Testis (tissue), 2 donors: ENCODE measurements at regions not wholly inside any gene's neighbourhood (a gene's known extent, or its start where the extent isn't known, plus 50 kb on each side); places are given as distances from the start of the nearest gene placed in this dataset.

Source experiments
- DNase-seq: peaks from one replicate; pipeline ENCODE4 v3.0.0-alpha.2; 2019
- H3K27ac ChIP-seq, 2 donors: fragments of 200-600 bp; sonication (generic); one replicate each; pipeline ENCODE4 v1.5.1; 2019
- H3K27me3 ChIP-seq: fragments of 200-600 bp; sonication (generic); one replicate; pipeline ENCODE4 v1.5.1; 2019
- H3K36me3 ChIP-seq: fragments of 200-600 bp; sonication (generic); one replicate; pipeline ENCODE4 v1.5.1; 2017; ENCODE audit warnings: low read depth; ENCODE audit errors: missing control alignments
- H3K4me1 ChIP-seq: fragments of 200-600 bp; sonication (generic); one replicate; pipeline ENCODE4 v1.5.1; 2019
- H3K4me3 ChIP-seq, 2 donors: fragments of 200-600 bp; sonication (generic); one replicate each; pipeline ENCODE4 v1.5.1; 2017 to 2019
- H3K9me3 ChIP-seq: fragments of 200-600 bp; sonication (generic); one replicate; pipeline ENCODE4 v1.5.1; 2017
- CTCF ChIP-seq, 3 experiments: fragments of 450-650 bp in 2 of 3; fragments of 200-600 bp in 1 of 3; sonication (generic) in 1 of 3; IDR thresholded peaks; one replicate each; pipeline ENCODE4 v1.5.1; 2016 to 2019; ENCODE audit warnings: antibody characterized with exemption in 3 of 3, mild to moderate bottlenecking in 2 of 3, moderate library complexity in 1 of 3
- POLR2A ChIP-seq: fragments of 450-650 bp; IDR thresholded peaks from one replicate; pipeline ENCODE4 v1.6.1; 2017; ENCODE audit warnings: antibody characterized with exemption, mild to moderate bottlenecking, moderate library complexity
- WGBS, 2 donors: methylation state at CpG; one replicate each; pipeline ENCODE4 v1.1.5; 2018; 5-methylcytosine and 5-hydroxymethylcytosine counted together
- intact Hi-C: fragments of 100-400 bp; cut with DNase I; formaldehyde crosslinking; loops from one replicate; pipeline ENCODE4 v1.15.1; 2023; ENCODE audit warnings: low total_unique reads

- Histone ChIP-seq H3K4me1 (no peaks in the 10 kb centered on the region), H3K4me3 (peak overlapping the region; percentile 29 to 44), H3K36me3 (no peaks in the 10 kb centered on the region), H3K27ac (no peak overlapping the region), H3K27me3 (no peaks in the 10 kb centered on the region), H3K9me3 (no peaks in the 10 kb centered on the region)
- DNase-seq: peak; percentile 35
- TF ChIP-seq CTCF (IDR thresholded peaks at IDR 0.05): no peak
- no peak for TF ChIP-seq POLR2A
- 1 to 2% methylated on average over 16 to 33 of the region's 39 CpGs for WGBS, 2 donors
- intact Hi-C loops: no loop called here
Measured at GRCh38 chr1:217089361-217090014, 366.3 kb upstream of the ESRRG start.

- Histone ChIP-seq H3K27me3 (no peaks in the 10 kb centered on the region), H3K36me3 (no peaks in the 10 kb centered on the region), H3K27ac (no peak overlapping the region), H3K9me3 (no peaks in the 10 kb centered on the region), H3K4me1 (no peaks in the 10 kb centered on the region), H3K4me3 (no peak overlapping the region)
- no peak for DNase-seq
- intact Hi-C loops: no loop called here
- WGBS, 2 donors: 26 to 27% methylated on average over 13 of the region's 13 CpGs
- TF ChIP-seq POLR2A: no peak
- no peak for TF ChIP-seq CTCF (IDR thresholded peaks at IDR 0.05)
Measured at GRCh38 chr1:217088521-217089284, 365.5 kb upstream of the ESRRG start.

- H3K27me3 ChIP-seq: no peaks in the 10 kb centered on the region
- no peak overlapping the region for H3K4me3 ChIP-seq
- no peaks in the 10 kb centered on the region for H3K9me3 ChIP-seq
- H3K4me1 ChIP-seq: no peaks in the 10 kb centered on the region
- no peaks in the 10 kb centered on the region for H3K36me3 ChIP-seq
- intact Hi-C loops: no loop called here
- no peak for TF ChIP-seq CTCF (IDR thresholded peaks at IDR 0.05)
- TF ChIP-seq POLR2A: no peak
- H3K27ac ChIP-seq: no peak overlapping the region
- 51 to 69% methylated on average over 3 of the region's 3 CpGs for WGBS, 2 donors
- no peak for DNase-seq
Measured at GRCh38 chr1:217088011-217088410, 364.8 kb upstream of the ESRRG start.

GRCh38 chr1:217079584-217079983 is 356.4 kb upstream of the ESRRG start:
- Histone ChIP-seq H3K27me3 (no peaks in the 10 kb centered on the region), H3K36me3 (no peaks in the 10 kb centered on the region), H3K4me1 (no peaks in the 10 kb centered on the region), H3K27ac (no peak overlapping the region), H3K9me3 (no peaks in the 10 kb centered on the region), H3K4me3 (no peak overlapping the region)
- no peak for TF ChIP-seq POLR2A
- WGBS, 2 donors: 89 to 94% methylated on average over 3 of the region's 3 CpGs
- intact Hi-C loops: no loop called here
- DNase-seq: no peak

- Histone ChIP-seq H3K4me3 (no peak overlapping the region), H3K9me3 (no peaks in the 10 kb centered on the region), H3K27me3 (no peaks in the 10 kb centered on the region), H3K36me3 (no peaks in the 10 kb centered on the region), H3K4me1 (no peaks in the 10 kb centered on the region), H3K27ac (no peak overlapping the region)
- intact Hi-C loops: no loop called here
- TF ChIP-seq CTCF (IDR thresholded peaks at IDR 0.05) (no peak), POLR2A (no peak)
- 67 to 78% methylated on average over 1 of the region's 1 CpG for WGBS, 2 donors
- DNase-seq: no peak
Measured at GRCh38 chr1:217078959-217079358, 355.7 kb upstream of the ESRRG start.
